ENCODE measurements at regions not wholly inside any gene's neighbourhood (a gene's known extent, or its start where the extent isn't known, plus 50 kb on each side); places are given as distances from the start of the nearest gene placed in this dataset.

DNA sequence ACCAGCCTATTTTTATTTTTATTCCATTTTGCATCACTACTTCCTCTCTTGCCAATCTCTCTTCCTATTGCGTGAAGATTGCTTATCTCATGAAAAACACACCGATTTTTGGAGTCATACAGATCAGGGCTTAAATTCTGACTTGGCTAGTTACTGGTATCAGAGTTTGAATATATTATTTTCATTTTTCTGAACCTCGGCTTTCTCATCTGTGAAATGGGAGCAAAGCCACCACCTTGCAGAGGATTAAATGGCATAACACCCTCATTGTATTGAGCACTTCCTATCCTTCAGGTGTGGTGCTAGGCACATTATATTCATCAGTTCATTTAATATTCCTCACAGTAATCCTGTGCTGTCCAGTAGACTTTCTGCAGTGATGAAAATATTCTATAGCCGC lies 208.8 kb downstream of the HAPSTR1 start (continued):
- TF ChIP-seq, protein P1, sequence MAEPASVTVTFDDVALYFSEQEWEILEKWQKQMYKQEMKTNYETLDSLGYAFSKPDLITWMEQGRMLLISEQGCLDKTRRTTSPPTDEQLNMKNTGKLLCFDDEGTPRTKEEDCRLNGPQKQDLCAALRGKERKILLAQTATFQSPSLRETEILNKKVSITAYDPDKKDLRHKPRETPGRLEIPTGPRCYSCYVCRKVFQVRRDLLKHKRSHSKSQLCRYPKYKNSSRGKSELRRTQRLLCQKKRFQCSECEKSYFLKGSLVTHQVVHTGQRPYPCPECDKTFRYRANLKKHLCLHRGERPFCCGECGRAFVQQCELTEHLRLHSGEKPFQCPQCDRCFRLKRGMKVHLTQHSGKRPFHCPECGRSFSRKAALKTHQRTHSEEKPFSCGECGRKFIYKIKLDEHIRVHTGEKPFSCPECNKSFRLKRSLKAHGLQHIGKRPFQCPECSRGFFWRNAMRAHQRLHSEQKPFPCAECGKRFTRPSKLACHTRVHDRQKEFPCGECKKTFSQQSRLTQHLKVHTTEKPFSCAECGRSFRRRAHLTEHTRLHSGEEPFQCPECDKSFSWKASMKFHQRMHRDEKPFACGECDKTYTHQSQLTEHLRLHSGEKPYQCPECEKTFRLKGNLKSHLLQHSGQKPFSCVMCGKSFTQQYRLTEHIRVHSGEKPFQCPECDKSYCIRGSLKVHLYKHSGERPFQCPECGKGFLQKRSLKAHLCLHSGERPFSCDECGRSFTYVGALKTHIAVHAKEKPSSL (CRISPR knock-in tag; conservative IDR thresholded peaks at IDR 0.05), result no peak
- TF ChIP-seq NR3C1 (CRISPR knock-in tag; conservative IDR thresholded peaks at IDR 0.05; ENCODE audit: low read depth) (no peak), HMGA2 (CRISPR knock-in tag; IDR thresholded peaks at IDR 0.05) (no peak), GRHL2 (CRISPR knock-in tag; IDR thresholded peaks at IDR 0.05; ENCODE audit: insufficient replicate concordance, severe bottlenecking) (no peak), ZNF671 (CRISPR knock-in tag; IDR thresholded peaks at IDR 0.05) (no peak), PRRX2 (CRISPR knock-in tag; IDR thresholded peaks at IDR 0.05) (no peak), NR2C2 (CRISPR knock-in tag; IDR thresholded peaks at IDR 0.05) (no peak), FOXP1 (CRISPR knock-in tag; IDR thresholded peaks at IDR 0.05; ENCODE audit: borderline replicate concordance) (no peak), TP53 (CRISPR knock-in tag; IDR thresholded peaks at IDR 0.05) (no peak), ZNF396 (CRISPR knock-in tag; IDR thresholded peaks at IDR 0.05; ENCODE audit: borderline replicate concordance) (no peak)
- TF ChIP-seq, protein P2, sequence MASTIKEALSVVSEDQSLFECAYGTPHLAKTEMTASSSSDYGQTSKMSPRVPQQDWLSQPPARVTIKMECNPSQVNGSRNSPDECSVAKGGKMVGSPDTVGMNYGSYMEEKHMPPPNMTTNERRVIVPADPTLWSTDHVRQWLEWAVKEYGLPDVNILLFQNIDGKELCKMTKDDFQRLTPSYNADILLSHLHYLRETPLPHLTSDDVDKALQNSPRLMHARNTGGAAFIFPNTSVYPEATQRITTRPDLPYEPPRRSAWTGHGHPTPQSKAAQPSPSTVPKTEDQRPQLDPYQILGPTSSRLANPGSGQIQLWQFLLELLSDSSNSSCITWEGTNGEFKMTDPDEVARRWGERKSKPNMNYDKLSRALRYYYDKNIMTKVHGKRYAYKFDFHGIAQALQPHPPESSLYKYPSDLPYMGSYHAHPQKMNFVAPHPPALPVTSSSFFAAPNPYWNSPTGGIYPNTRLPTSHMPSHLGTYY (CRISPR knock-in tag; IDR thresholded peaks at IDR 0.05), result no peak
- TF ChIP-seq, protein P3, sequence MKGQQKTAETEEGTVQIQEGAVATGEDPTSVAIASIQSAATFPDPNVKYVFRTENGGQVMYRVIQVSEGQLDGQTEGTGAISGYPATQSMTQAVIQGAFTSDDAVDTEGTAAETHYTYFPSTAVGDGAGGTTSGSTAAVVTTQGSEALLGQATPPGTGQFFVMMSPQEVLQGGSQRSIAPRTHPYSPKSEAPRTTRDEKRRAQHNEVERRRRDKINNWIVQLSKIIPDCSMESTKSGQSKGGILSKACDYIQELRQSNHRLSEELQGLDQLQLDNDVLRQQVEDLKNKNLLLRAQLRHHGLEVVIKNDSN (CRISPR knock-in tag; IDR thresholded peaks at IDR 0.05), result no peak

DNA sequence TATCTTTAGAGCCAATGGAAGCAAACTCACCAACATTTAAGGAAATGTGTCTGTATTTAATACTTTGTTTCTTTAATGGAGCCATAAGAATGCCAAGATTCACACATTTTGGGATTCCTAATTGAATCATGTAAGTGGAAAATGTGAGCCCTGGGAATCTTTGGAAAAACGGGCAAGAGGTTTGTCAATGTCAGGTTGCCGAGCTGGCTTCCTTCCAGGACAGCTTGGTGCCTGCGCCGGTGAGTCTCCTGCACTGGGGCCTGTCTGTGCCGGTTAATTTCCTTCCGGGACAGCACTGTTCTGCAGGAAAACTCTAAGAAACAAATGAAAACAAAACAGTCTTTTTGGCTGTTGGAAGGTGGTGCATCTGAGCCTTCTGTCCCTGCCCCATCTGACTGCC lies 210.6 kb downstream of the HAPSTR1 start:
- no peaks in the 10 kb centered on the region; the same call in 1 of the 2 replicates for H3K36me3 Mint-ChIP-seq
- no peaks in the 10 kb centered on the region for H3K27me3 Mint-ChIP-seq (ENCODE audit: low read depth)
- DNase-seq (ENCODE audit: low spot score), result no peak
- H3K4me1 Mint-ChIP-seq, result no peaks in the 10 kb centered on the region
- ATAC-seq, result no peak
- POLR2A ChIA-PET, result no interaction called here
- TF ChIP-seq TP53 (CRISPR knock-in tag; IDR thresholded peaks at IDR 0.05), result no peak
- TF ChIP-seq, protein P1 (CRISPR knock-in tag; conservative IDR thresholded peaks at IDR 0.05), result no peak
- TF ChIP-seq, protein P4, sequence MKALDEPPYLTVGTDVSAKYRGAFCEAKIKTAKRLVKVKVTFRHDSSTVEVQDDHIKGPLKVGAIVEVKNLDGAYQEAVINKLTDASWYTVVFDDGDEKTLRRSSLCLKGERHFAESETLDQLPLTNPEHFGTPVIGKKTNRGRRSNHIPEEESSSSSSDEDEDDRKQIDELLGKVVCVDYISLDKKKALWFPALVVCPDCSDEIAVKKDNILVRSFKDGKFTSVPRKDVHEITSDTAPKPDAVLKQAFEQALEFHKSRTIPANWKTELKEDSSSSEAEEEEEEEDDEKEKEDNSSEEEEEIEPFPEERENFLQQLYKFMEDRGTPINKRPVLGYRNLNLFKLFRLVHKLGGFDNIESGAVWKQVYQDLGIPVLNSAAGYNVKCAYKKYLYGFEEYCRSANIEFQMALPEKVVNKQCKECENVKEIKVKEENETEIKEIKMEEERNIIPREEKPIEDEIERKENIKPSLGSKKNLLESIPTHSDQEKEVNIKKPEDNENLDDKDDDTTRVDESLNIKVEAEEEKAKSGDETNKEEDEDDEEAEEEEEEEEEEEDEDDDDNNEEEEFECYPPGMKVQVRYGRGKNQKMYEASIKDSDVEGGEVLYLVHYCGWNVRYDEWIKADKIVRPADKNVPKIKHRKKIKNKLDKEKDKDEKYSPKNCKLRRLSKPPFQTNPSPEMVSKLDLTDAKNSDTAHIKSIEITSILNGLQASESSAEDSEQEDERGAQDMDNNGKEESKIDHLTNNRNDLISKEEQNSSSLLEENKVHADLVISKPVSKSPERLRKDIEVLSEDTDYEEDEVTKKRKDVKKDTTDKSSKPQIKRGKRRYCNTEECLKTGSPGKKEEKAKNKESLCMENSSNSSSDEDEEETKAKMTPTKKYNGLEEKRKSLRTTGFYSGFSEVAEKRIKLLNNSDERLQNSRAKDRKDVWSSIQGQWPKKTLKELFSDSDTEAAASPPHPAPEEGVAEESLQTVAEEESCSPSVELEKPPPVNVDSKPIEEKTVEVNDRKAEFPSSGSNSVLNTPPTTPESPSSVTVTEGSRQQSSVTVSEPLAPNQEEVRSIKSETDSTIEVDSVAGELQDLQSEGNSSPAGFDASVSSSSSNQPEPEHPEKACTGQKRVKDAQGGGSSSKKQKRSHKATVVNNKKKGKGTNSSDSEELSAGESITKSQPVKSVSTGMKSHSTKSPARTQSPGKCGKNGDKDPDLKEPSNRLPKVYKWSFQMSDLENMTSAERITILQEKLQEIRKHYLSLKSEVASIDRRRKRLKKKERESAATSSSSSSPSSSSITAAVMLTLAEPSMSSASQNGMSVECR (CRISPR knock-in tag; IDR thresholded peaks at IDR 0.05; ENCODE audit: borderline replicate concordance), result no peak
- TF ChIP-seq, protein P5, sequence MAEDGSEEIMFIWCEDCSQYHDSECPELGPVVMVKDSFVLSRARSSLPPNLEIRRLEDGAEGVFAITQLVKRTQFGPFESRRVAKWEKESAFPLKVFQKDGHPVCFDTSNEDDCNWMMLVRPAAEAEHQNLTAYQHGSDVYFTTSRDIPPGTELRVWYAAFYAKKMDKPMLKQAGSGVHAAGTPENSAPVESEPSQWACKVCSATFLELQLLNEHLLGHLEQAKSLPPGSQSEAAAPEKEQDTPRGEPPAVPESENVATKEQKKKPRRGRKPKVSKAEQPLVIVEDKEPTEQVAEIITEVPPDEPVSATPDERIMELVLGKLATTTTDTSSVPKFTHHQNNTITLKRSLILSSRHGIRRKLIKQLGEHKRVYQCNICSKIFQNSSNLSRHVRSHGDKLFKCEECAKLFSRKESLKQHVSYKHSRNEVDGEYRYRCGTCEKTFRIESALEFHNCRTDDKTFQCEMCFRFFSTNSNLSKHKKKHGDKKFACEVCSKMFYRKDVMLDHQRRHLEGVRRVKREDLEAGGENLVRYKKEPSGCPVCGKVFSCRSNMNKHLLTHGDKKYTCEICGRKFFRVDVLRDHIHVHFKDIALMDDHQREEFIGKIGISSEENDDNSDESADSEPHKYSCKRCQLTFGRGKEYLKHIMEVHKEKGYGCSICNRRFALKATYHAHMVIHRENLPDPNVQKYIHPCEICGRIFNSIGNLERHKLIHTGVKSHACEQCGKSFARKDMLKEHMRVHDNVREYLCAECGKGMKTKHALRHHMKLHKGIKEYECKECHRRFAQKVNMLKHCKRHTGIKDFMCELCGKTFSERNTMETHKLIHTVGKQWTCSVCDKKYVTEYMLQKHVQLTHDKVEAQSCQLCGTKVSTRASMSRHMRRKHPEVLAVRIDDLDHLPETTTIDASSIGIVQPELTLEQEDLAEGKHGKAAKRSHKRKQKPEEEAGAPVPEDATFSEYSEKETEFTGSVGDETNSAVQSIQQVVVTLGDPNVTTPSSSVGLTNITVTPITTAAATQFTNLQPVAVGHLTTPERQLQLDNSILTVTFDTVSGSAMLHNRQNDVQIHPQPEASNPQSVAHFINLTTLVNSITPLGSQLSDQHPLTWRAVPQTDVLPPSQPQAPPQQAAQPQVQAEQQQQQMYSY (CRISPR knock-in tag; IDR thresholded peaks at IDR 0.05), result no peak
- TF ChIP-seq, protein P6, sequence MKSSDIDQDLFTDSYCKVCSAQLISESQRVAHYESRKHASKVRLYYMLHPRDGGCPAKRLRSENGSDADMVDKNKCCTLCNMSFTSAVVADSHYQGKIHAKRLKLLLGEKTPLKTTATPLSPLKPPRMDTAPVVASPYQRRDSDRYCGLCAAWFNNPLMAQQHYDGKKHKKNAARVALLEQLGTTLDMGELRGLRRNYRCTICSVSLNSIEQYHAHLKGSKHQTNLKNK (CRISPR knock-in tag; IDR thresholded peaks at IDR 0.05), result no peak
- no peak for TF ChIP-seq SMAD4 (CRISPR knock-in tag; IDR thresholded peaks at IDR 0.05)
- no peak for TF ChIP-seq ZNF121 (CRISPR knock-in tag; IDR thresholded peaks at IDR 0.05)
- H3K27ac Mint-ChIP-seq, result no peak overlapping the region
- CTCF ChIA-PET, result no interaction called here
- no peak overlapping the region for H3K4me3 Mint-ChIP-seq
- H3K9me3 Mint-ChIP-seq, result peaks cover 10% of the 10 kb centered on the region

Measured in WTC11 (cell line).